Tibial nerve (tissue), 4 donors: ENCODE measurements at regions not wholly inside any gene's neighbourhood (a gene's known extent, or its start where the extent isn't known, plus 50 kb on each side); places are given as distances from the start of the nearest gene placed in this dataset.

ENCODE experiments used
- DNase-seq, 2 donors: peaks; one replicate each; pipeline ENCODE4 v3.0.0-alpha.2; 2019; ENCODE audit warnings: low spot score in 2 of 2
- H3K27ac ChIP-seq, 4 donors: fragments of 200-600 bp; sonication (generic) in 3 of 4; one replicate each; pipeline ENCODE4 v1.5.1; 2017 to 2019; ENCODE audit warnings: mild to moderate bottlenecking in 1 of 4
- H3K27me3 ChIP-seq, 2 donors: fragments of 200-600 bp; sonication (generic) in 1 of 2; one replicate each; pipeline versions ENCODE4 v1.5.1 to v1.6.0; 2017 to 2019
- H3K36me3 ChIP-seq, 3 donors: fragments of 200-600 bp; sonication (generic); one replicate each; pipeline ENCODE4 v1.5.1; 2018 to 2019
- H3K4me1 ChIP-seq, 4 donors: fragments of 200-600 bp; sonication (generic) in 3 of 4; one replicate each; pipeline ENCODE4 v1.5.1; 2017 to 2019
- H3K4me3 ChIP-seq, 4 donors: fragments of 200-600 bp; sonication (generic) in 3 of 4; one replicate each; pipeline ENCODE4 v1.5.1; 2017 to 2019; ENCODE audit warnings: mild to moderate bottlenecking in 1 of 4, moderate library complexity in 1 of 4
- H3K9me3 ChIP-seq, 4 donors: fragments of 200-600 bp; sonication (generic) in 3 of 4; one replicate each; pipeline ENCODE4 v1.5.1; 2017 to 2019
- CTCF ChIP-seq, 5 experiments: fragments of 200-600 bp in 3 of 5; fragments of 450-650 bp in 2 of 5; sonication (generic) in 3 of 5; IDR thresholded peaks; one replicate each; pipeline ENCODE4 v1.5.1; 2016 to 2019; ENCODE audit warnings: antibody characterized with exemption in 5 of 5, mild to moderate bottlenecking in 3 of 5, moderate library complexity in 2 of 5
- EP300 ChIP-seq, 2 donors: sonication (generic); formaldehyde crosslinking; IDR thresholded peaks; one replicate each; pipeline ENCODE4 v1.6.1; 2017; ENCODE audit warnings: antibody characterized with exemption in 2 of 2, mild to moderate bottlenecking in 1 of 2
- POLR2A ChIP-seq, 2 donors: fragments of 450-650 bp; IDR thresholded peaks; one replicate each; pipeline ENCODE4 v1.6.1; 2017; ENCODE audit warnings: antibody characterized with exemption in 2 of 2, mild to moderate bottlenecking in 2 of 2, moderate library complexity in 2 of 2
- WGBS, 2 donors: methylation state at CpG; one replicate each; pipeline ENCODE4 v1.1.5; 2018; 5-methylcytosine and 5-hydroxymethylcytosine counted together

GRCh38 chr2:196511258-196512168, 128.0 kb upstream of the CCDC150 start:
- WGBS, 2 donors, result 78 to 81% methylated on average over 3 of the region's 3 CpGs
- no peak for DNase-seq
- TF ChIP-seq EP300 (IDR thresholded peaks at IDR 0.05) (no peak), CTCF (IDR thresholded peaks at IDR 0.05) (no peak), POLR2A (IDR thresholded peaks at IDR 0.05) (no peak)

GRCh38 chr2:196513796-196514526, 125.6 kb upstream of the CCDC150 start:
- Histone ChIP-seq H3K9me3 (no peaks in the 10 kb centered on the region), H3K4me3 (no peak overlapping the region), H3K27ac (no peak overlapping the region), H3K4me1 (no peaks in the 10 kb centered on the region), H3K27me3 (no peaks in the 10 kb centered on the region), H3K36me3 (no peaks in the 10 kb centered on the region)
- no peak for DNase-seq
- 90 to 95% methylated on average over 8 to 9 of the region's 11 CpGs for WGBS, 2 donors
- TF ChIP-seq EP300 (IDR thresholded peaks at IDR 0.05) (no peak), POLR2A (IDR thresholded peaks at IDR 0.05) (no peak), CTCF (IDR thresholded peaks at IDR 0.05) (no peak)

More at GRCh38 chr2:196511258-196512168, 128.0 kb upstream of the CCDC150 start:
- Histone ChIP-seq H3K36me3 (no peaks in the 10 kb centered on the region), H3K4me3 (no peak overlapping the region), H3K4me1 (peaks cover 0 to 6% (median 0%) of the 10 kb centered on the region in 4 donors), H3K27ac (no peak overlapping the region), H3K9me3 (no peaks in the 10 kb centered on the region), H3K27me3 (no peaks in the 10 kb centered on the region)

GRCh38 chr2:196514641-196515040, 124.9 kb upstream of the CCDC150 start:
- 87 to 94% methylated on average over 4 to 5 of the region's 5 CpGs for WGBS, 2 donors
- Histone ChIP-seq H3K27ac (no peak overlapping the region), H3K4me1 (no peaks in the 10 kb centered on the region), H3K4me3 (no peak overlapping the region), H3K9me3 (no peaks in the 10 kb centered on the region), H3K36me3 (no peaks in the 10 kb centered on the region), H3K27me3 (no peaks in the 10 kb centered on the region)
- DNase-seq, result no peak
- TF ChIP-seq CTCF (IDR thresholded peaks at IDR 0.05) (no peak), POLR2A (IDR thresholded peaks at IDR 0.05) (no peak), EP300 (IDR thresholded peaks at IDR 0.05) (no peak)

GRCh38 chr2:196515051-196515450, 124.5 kb upstream of the CCDC150 start:
- Histone ChIP-seq H3K4me3 (no peak overlapping the region), H3K4me1 (no peaks in the 10 kb centered on the region), H3K27me3 (no peaks in the 10 kb centered on the region), H3K27ac (no peak overlapping the region), H3K9me3 (no peaks in the 10 kb centered on the region), H3K36me3 (no peaks in the 10 kb centered on the region)
- no peak for TF ChIP-seq POLR2A (IDR thresholded peaks at IDR 0.05)
- no peak for TF ChIP-seq EP300 (IDR thresholded peaks at IDR 0.05)
- no peak for TF ChIP-seq CTCF (IDR thresholded peaks at IDR 0.05)
- WGBS, 2 donors, result 88 to 89% methylated on average over 7 to 11 of the region's 11 CpGs
- no peak for DNase-seq

- no peak for DNase-seq
- Histone ChIP-seq H3K9me3 (no peaks in the 10 kb centered on the region), H3K27me3 (no peaks in the 10 kb centered on the region), H3K4me1 (no peaks in the 10 kb centered on the region), H3K4me3 (no peak overlapping the region), H3K36me3 (no peaks in the 10 kb centered on the region), H3K27ac (no peak overlapping the region)
- WGBS, 2 donors, result 98 to 100% methylated on average over 2 of the region's 2 CpGs
- TF ChIP-seq POLR2A (IDR thresholded peaks at IDR 0.05), result no peak
- TF ChIP-seq CTCF (IDR thresholded peaks at IDR 0.05), result no peak
- no peak for TF ChIP-seq EP300 (IDR thresholded peaks at IDR 0.05)
Observed at GRCh38 chr2:196515608-196516007, 123.9 kb upstream of the CCDC150 start.
